DND-41 (cell line): ENCODE measurements at regions not wholly inside any gene's neighbourhood (a gene's known extent, or its start where the extent isn't known, plus 50 kb on each side); places are given as distances from the start of the nearest gene placed in this dataset.

ENCODE experiments used
- ATAC-seq: fragments of 200-7000 bp; cut with Tn5 transposase; 3 replicates; pipeline ENCODE4 v1.9.1; 2021; ENCODE audit warnings: low read depth; ENCODE audit not compliant: insufficient read depth
- DNase-seq: peaks from one replicate; pipeline ENCODE4 v3.0.0-alpha.2; 2020
- H2AFZ ChIP-seq: 2 replicates; pipeline ENCODE4 v1.6.0; 2012; ENCODE audit warnings: low read depth, low read length
- H3K27ac ChIP-seq: 2 replicates; pipeline ENCODE4 v1.5.1; 2012; ENCODE audit warnings: low read length, inconsistent platforms
- H3K27me3 ChIP-seq: fragments of 200-600 bp; sonication (generic); 2 replicates; pipeline ENCODE4 v1.6.0; 2012; ENCODE audit warnings: low read length, mild to moderate bottlenecking, inconsistent platforms; ENCODE audit not compliant: insufficient read depth, poor library complexity
- H3K36me3 ChIP-seq: 2 replicates; pipeline ENCODE4 v1.5.1; 2012; ENCODE audit warnings: low read length, inconsistent platforms; ENCODE audit not compliant: insufficient read depth
- H3K4me1 ChIP-seq: 2 replicates; pipeline ENCODE4 v1.5.1; 2012; ENCODE audit warnings: mild to moderate bottlenecking, low read length; ENCODE audit not compliant: insufficient read depth
- H3K4me2 ChIP-seq: 2 replicates; pipeline ENCODE4 v1.6.0; 2012; ENCODE audit warnings: mild to moderate bottlenecking, moderate library complexity, low read length, inconsistent platforms; ENCODE audit not compliant: insufficient read depth
- H3K4me3 ChIP-seq, 2 experiments: fragments of 200-600 bp in 1 of 2; shearing (Covaris generic) in 1 of 2; 2 replicates each; pipeline ENCODE4 v1.5.1; 2012 to 2016; ENCODE audit warnings: inconsistent platforms in 2 of 2, low read length in 2 of 2, mild to moderate bottlenecking in 2 of 2, low read depth in 1 of 2, moderate library complexity in 1 of 2
- H3K79me2 ChIP-seq: 2 replicates; pipeline ENCODE4 v1.6.0; 2012; ENCODE audit warnings: low read length, inconsistent platforms; ENCODE audit not compliant: insufficient read depth
- H3K9ac ChIP-seq: 2 replicates; pipeline ENCODE4 v1.6.0; 2012; ENCODE audit warnings: low read depth, mild to moderate bottlenecking, inconsistent platforms, low read length, moderate library complexity
- H3K9me3 ChIP-seq: 2 replicates; pipeline ENCODE4 v1.5.1; 2012; ENCODE audit warnings: low read length, moderate library complexity, mild to moderate bottlenecking, inconsistent platforms; ENCODE audit not compliant: insufficient read depth, severe bottlenecking
- H4K20me1 ChIP-seq: 2 replicates; pipeline ENCODE4 v1.6.0; 2012; ENCODE audit warnings: low read length; ENCODE audit not compliant: insufficient read depth
- EZH2 ChIP-seq: IDR thresholded peaks from 3 replicates; pipeline ENCODE4 v1.6.1; 2012; ENCODE audit warnings: borderline replicate concordance, low read depth, mild to moderate bottlenecking, moderate library complexity, low read length, inconsistent platforms; ENCODE audit not compliant: severe bottlenecking
- TF ChIP-seq, protein P1 (sequence below): IDR thresholded peaks from 2 replicates; pipeline ENCODE4 v1.5.1; 2012; ENCODE audit warnings: borderline replicate concordance, low read length, moderate library complexity, mild to moderate bottlenecking; ENCODE audit not compliant: poor library complexity, severe bottlenecking; ENCODE audit errors: extremely low read depth

DNA sequence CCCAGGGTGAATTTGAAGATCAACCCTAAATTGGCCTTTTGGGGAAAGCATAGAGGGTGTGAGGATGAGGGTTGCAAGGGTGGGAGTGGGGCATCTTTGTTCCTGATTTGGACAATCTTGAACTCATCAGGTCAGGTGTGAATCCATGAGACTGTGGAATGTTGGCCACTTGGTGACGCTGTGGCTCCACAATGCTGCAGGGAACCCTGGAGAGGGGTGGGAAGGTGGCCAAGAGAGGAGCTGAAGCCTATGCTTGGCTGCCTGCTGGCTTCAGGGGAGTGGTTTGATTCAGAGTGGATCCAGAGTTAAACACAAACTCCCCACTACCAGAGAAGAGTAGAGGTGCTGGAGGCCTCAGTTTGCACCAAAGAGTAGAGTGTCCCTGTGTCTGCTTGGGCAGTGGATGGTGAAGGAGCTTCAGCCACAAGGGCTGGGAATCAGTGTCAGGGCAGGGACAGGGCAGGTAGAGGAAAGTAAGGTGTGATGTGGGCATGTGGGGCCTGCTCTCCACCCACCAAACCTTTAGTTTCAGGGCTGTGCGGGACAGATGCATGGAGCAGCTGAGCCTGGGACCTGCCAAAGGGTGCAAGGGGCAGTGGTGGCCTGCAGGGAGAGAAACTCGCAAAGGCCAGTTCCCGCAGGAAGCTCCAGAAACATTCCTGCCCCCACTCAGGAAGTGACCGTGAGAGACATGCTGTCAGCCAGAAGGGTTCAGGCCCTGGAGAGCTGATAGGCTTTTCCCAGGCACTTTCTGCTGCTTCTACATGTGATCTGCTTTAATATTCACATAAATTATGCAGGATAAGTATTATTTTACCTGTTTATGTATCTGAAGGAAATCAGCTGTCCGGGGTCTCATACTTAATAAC lies 81.0 kb upstream of the PRSS58 start:
- Histone ChIP-seq H3K9ac (peak overlapping the region; percentile 31), H3K4me2 (no peak overlapping the region; the same call in 1 of the 2 replicates), H3K79me2 (0 out of 2 replicates have a peak, but pooled peaks cover 2% of the 10 kb centered on the region), H3K36me3 (no peaks in the 10 kb centered on the region), H3K9me3 (no peaks in the 10 kb centered on the region), H2AFZ (peak overlapping the region; percentile 53), H4K20me1 (no peaks in the 10 kb centered on the region), H3K4me3 (no peak overlapping the region), H3K27me3 (no peaks in the 10 kb centered on the region), H3K27ac (peak overlapping the region; percentile 68), H3K4me1 (peaks cover 20% of the 10 kb centered on the region)
- DNase-seq (peak; percentile 82), ATAC-seq (peak; percentile 89)
- TF ChIP-seq EZH2, result no peak
- TF ChIP-seq, protein P1, sequence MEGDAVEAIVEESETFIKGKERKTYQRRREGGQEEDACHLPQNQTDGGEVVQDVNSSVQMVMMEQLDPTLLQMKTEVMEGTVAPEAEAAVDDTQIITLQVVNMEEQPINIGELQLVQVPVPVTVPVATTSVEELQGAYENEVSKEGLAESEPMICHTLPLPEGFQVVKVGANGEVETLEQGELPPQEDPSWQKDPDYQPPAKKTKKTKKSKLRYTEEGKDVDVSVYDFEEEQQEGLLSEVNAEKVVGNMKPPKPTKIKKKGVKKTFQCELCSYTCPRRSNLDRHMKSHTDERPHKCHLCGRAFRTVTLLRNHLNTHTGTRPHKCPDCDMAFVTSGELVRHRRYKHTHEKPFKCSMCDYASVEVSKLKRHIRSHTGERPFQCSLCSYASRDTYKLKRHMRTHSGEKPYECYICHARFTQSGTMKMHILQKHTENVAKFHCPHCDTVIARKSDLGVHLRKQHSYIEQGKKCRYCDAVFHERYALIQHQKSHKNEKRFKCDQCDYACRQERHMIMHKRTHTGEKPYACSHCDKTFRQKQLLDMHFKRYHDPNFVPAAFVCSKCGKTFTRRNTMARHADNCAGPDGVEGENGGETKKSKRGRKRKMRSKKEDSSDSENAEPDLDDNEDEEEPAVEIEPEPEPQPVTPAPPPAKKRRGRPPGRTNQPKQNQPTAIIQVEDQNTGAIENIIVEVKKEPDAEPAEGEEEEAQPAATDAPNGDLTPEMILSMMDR, result peak; percentile 80

DNA sequence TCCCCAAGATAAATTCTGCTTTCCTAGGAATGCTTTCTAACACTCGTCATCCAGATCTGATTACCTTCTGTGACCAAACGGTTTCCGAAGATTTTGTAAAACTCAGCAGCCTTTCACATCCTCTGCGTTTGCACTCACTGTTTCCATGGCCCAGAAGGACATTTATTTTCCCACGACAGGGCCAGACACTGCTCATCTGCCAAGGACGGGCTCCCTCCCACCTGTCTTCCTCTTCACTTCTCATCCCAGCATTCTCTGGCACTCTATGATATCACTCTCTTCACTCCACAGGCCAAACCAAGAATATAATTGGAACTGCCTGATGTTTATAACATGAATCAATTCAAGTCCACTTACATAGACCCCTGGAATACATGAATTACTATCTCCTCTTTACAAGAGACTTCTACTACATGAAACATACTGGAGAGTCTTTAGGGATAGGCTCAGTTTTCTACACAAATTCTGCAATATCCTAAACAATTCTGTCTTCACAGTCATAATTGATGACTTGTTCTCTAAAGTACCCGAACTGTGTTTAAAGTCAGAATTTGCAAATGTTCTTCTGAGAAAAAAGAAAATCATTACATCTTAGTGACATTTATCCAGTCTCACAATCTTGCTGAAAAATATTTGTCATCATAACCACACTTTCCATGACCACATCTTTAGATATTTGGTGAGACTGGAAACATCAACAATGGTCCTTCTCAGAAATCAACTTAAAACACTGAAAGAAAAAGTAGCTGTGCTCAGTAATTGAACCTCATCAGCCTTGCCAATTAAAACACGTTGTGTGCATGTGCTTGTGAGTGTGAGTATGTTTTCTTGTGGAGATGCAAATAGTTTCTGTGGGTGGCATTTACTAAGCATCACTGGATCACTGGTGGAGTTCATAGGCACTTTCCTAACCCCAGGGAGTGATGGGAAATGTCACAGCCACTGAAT lies 79.5 kb upstream of the PRSS58 start:
- Histone ChIP-seq H2AFZ (no peak overlapping the region), H3K9me3 (no peaks in the 10 kb centered on the region), H3K36me3 (no peaks in the 10 kb centered on the region), H3K4me3 (no peak overlapping the region), H3K4me2 (no peak overlapping the region), H3K27ac (no peak overlapping the region), H3K4me1 (peaks cover 11% of the 10 kb centered on the region), H4K20me1 (no peaks in the 10 kb centered on the region), H3K27me3 (no peaks in the 10 kb centered on the region), H3K9ac (no peak overlapping the region), H3K79me2 (no peaks in the 10 kb centered on the region)
- DNase-seq (no peak), ATAC-seq (no peak)
- TF ChIP-seq EZH2, result no peak
- TF ChIP-seq, protein P1, result no peak

DNA sequence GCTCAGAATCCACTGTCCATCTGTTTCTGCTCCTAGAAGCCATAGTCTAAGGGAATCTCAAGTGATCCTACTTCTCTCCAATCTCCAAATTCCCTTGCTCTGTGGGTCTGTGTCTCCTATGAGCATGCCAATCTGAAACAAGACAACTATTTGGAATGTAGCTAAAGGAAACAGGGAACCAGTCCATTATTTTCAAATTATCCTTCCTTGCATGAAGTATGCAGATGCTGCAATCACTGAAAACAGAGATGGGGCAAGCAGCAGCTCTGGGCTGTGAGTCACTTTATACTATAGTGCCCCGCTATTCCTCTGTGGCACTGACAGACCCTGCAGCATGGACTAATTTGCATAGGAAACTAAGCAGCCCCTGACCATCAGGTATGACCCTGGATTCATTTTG lies 76.9 kb upstream of the PRSS58 start:
- H3K4me2 ChIP-seq, result no peak overlapping the region
- H2AFZ ChIP-seq, result no peak overlapping the region
- no peak for DNase-seq
- no peaks in the 10 kb centered on the region for H3K79me2 ChIP-seq
- H3K4me3 ChIP-seq, result no peak overlapping the region
- H3K9me3 ChIP-seq, result no peaks in the 10 kb centered on the region
- no peak for TF ChIP-seq EZH2
- TF ChIP-seq, protein P1, result no peak
- no peak overlapping the region for H3K27ac ChIP-seq
- H3K9ac ChIP-seq, result no peak overlapping the region
- no peaks in the 10 kb centered on the region for H4K20me1 ChIP-seq
- H3K4me1 ChIP-seq, result peaks cover 11% of the 10 kb centered on the region
- ATAC-seq, result no peak
- H3K36me3 ChIP-seq, result no peaks in the 10 kb centered on the region
- H3K27me3 ChIP-seq, result no peaks in the 10 kb centered on the region
